DMS53 (cell line): ENCODE measurements at regions not wholly inside any gene's neighbourhood (a gene's known extent, or its start where the extent isn't known, plus 50 kb on each side); places are given as distances from the start of the nearest gene placed in this dataset.
"Not testable (repeated sequence)": the region's sequence is repeated elsewhere in the genome, so short reads cannot be mapped to it uniquely, and the experiment has no call there.

Experiments used
- DNase-seq: peaks from one replicate; lab custom pipeline; 2025; lab: John Stamatoyannopoulos, UW

DNA sequence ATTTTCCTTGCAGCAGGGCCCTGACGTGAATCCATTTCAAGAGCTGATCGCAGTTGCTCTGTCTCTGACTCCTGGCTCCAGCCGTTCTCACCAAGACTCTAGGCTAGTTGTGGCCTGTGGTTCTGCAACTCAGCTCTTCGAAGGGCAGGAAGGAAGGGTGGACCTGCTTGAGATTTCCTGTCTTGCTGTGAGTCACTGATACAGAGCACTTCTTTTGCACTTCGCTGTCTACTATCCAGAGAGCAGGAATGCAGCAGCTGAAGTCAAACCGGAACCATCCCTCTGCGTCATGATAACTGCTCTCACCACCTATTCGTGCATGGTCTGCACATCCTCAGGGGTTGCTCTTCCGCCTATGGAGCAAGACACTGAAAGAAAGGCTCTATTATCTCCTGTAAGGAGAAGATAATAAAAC, 59.7 kb downstream of the RAP2B start:
- DNase-seq, result peak; percentile 11

DNA sequence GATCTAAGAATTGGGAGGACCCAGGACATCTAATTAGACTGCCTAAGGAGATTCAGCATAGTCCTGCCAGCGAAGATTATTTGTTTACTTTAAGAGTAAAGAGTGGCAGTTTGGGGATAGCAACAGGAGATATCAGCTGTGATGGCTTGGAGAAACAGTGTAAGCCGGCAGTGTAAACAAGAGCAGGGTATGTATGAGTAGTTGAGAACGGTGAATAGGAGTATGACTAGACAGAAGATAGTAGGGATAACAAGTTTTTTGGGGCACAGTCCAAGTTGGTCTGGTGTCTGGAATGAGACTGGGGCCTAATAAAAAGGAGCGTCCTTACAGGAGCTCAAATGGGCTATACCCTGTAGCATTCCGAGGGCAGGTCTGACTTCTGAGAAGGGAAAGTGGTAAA, 64.9 kb downstream of the RAP2B start:
- not testable (repeated sequence) for DNase-seq

- not testable (repeated sequence) for DNase-seq
Measured at GRCh38 chr3:153230427-153230826, 68.4 kb downstream of the RAP2B start.

DNA sequence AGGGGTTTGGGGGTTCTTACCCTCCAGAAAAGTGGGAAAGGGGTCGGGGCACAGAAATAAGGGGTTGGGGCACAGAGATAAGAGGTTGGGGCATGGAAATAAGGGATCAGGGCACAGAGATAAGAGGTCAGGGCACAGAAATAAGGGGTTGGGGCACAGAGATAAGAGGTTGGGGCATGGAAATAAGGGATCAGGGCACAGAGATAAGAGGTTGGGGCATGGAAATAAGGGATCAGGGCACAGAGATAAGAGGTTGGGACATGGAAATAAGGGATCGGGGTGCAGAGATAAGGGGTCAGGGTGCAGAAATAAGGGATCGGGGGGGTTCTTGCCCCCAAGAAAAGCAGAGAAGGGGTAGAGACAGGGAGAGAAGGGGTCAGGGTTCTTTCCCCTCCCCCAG, 69.2 kb downstream of the RAP2B start:
- not testable (repeated sequence) for DNase-seq

- DNase-seq, result not testable (repeated sequence)
Measured at GRCh38 chr3:153232050-153232752, 70.2 kb downstream of the RAP2B start.

- DNase-seq, result no peak
Measured at GRCh38 chr3:153232851-153233271, 70.8 kb downstream of the RAP2B start.

GRCh38 chr3:153233986-153234385, 72.0 kb downstream of the RAP2B start:
- DNase-seq, result no peak

DNA sequence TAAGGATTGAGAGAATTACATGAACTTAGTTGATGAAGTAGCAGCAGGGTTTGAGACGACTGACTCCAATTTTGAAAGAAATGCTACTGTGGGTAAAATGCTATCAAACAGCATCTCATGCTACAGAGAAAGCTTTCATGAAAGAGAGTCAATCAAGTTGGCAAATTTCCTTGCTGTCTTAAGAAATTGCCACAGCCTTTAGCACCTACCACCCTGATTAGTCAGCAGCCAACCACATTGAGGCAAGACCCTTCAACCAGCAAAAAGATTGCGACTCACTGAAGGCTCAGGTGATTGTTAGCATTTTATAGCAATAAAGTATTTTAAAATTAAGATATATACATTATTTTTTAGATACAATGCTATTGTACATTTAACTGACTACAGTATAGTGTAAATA, 80.9 kb downstream of the RAP2B start:
- no peak for DNase-seq

- no peak for DNase-seq
Measured at GRCh38 chr3:153244961-153245360, 82.9 kb downstream of the RAP2B start.

- DNase-seq, result no peak
Measured at GRCh38 chr3:153245661-153246060, 83.6 kb downstream of the RAP2B start.

DNA sequence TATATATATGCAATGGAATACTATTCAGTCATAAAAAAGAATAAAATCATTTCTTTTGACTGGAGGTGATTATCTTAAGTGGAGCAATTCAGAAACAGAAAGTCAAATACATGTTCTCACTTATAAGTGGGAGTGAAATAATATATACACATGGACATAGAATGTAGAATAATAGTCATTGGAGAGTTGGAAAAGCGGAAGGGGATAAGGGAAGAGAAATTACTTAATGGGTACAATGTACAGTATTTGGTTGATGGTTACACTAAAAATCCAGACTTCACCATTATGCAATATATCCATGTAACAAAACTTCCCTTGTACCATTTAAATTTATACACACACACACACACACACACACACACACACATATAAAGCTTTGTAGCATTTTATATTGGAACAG, 84.3 kb downstream of the RAP2B start:
- DNase-seq, result no peak

- DNase-seq, result no peak
Measured at GRCh38 chr3:153246806-153247205, 84.8 kb downstream of the RAP2B start.

GRCh38 chr3:153247331-153248330, 85.6 kb downstream of the RAP2B start:
- no peak for DNase-seq

- DNase-seq, result not testable (repeated sequence)
Measured at GRCh38 chr3:153248835-153249234, 86.8 kb downstream of the RAP2B start.

DNA sequence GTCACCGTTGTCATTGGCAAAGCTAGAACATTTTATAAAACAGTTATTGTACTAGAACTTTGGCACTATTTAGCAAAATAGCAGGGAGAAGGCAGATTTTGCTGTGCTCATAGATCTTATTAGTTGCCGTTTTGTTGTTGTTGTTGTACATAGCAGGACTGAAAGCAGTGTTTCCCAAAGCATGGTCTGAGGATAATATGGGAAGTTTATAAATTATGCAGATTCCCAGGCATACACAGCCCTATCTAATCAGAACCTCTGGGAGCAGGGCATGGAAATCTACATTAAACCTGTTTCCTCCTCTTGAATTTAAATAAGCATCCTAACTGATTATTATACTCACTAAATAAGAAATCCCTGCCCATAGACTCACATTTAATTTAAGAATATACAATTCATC, 87.9 kb downstream of the RAP2B start:
- no peak for DNase-seq

- DNase-seq, result peak; percentile 1
Measured at GRCh38 chr3:153250446-153250845, 88.4 kb downstream of the RAP2B start.

DNA sequence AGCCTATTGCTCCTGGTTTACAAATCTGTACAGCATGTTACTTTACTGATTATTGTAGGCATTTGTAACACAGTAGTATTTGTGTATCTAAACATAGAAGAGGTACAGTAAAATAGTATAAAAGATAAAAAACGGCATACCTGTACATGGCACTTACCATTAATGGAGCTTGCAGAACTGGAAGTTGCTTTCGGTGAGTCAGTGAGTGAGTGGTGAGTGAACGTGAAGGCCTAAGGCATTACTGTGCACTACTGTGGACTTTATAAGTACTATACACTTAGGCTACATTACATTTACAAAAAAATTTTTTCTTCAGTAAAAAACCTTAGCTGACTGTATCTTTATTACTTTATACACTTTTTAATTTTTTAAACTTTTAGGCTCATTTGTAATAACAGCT, 90.9 kb downstream of the RAP2B start:
- no peak for DNase-seq

DNA sequence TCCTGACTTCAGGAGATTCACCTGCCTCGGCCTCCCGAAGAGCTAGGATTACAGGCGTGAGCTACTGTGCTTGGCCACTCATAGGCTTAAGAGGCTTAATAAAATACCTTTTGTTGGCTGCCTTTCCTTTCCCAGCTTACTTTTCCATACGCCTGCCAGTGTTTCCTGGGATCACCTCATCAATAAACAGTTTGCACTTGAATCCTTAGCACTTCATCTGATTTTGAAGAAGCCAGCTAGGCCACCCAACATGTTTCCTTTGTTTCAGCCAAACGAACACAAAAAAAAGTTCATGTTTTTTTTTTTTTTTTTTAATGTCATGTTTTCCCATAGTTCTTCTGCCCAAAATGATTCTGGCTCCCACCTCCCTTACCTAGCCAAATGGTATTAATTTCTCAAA, 92.3 kb downstream of the RAP2B start:
- DNase-seq, result no peak

GRCh38 chr3:153257673-153258351, 95.8 kb downstream of the RAP2B start:
- peak; percentile 10 for DNase-seq

GRCh38 chr3:153259956-153260355, 97.9 kb downstream of the RAP2B start:
- DNase-seq, result no peak

DNA sequence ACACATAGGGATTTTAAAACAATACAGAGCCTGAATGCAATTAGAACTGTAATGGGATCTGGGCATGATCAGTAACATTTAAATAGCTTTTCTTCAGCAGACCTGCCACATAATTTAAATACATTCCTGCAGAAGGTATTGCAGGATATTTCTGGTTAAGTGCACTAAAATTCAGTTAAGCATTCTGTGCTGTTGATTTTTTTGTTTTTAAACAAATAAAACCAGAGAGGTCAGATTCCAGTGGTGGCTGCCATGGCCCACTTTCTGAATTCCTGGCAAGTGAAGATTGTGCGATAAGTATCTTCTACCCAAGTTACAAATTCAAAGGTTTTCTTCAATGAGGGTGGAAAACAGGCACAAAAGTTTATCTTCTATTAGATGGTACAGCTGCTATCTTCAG, 98.7 kb downstream of the RAP2B start:
- no peak for DNase-seq

- DNase-seq, result no peak
Measured at GRCh38 chr3:153266619-153267018, 104.6 kb downstream of the RAP2B start.
